ENCODE measurements at regions not wholly inside any gene's neighbourhood (a gene's known extent, or its start where the extent isn't known, plus 50 kb on each side); places are given as distances from the start of the nearest gene placed in this dataset.

DNA sequence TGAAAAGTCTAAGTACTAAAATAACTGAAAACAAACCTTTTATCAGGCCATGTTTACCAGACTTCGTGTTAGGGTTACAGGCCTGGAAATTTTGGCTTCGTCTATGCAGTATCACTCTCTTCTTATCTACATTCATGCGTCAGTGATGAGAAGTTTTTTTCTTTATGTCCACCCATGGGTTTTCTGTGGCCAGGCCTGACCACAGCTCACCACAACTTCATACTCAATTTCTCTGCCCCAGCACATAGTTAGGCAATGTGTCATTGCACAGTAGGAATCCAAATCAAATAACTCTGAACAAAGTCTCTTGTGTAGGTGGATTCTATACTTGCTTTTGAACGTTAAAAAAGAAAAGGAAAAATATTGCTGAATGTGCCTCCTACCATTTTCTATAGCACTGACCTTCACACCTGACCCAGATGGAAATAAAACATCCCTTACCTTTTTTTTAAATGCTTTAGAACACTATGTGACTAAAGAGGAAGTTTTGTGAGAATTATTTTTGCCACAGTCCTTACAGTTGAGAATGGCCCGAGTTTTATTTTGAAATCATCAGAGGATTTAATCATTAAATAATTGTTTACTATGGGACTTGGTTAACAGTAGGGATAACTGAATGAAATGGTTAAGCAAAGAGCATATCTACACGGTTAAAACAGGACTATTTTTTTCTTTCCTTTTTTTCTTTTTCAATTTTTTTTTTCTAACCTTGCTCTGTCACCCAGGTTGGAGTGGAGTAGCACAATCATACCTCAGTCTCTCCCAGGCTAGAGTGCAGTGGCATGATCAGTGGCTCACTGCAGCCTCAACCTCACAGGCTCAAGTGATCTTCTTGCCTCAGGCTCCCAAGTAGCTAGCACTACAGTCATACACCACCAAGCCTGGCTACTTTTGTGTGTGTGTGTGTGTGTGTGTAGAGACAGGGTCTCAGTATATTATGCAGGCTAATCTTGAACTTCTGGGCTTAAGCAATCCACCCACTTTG is 1247.0 kb upstream of the ACO1 start:
- H3K27ac ChIP-seq (ENCODE audit: low read length) = no peak overlapping the region
- no peaks in the 10 kb centered on the region for H3K27me3 ChIP-seq (ENCODE audit: insufficient read depth, low read length)
- no peaks in the 10 kb centered on the region for H3K9me3 ChIP-seq (ENCODE audit: insufficient read depth, low read depth, low read length)
- H3K4me1 ChIP-seq (ENCODE audit: insufficient read depth, low read length) = no peaks in the 10 kb centered on the region; the same call in 1 of the 2 replicates
- H3K36me3 ChIP-seq (ENCODE audit: insufficient read depth, low read depth, low read length) = no peaks in the 10 kb centered on the region
- H3K4me3 ChIP-seq (ENCODE audit: low read length) = no peak overlapping the region
- H3K9ac ChIP-seq (ENCODE audit: low read depth, low read length) = no peak overlapping the region

DNA sequence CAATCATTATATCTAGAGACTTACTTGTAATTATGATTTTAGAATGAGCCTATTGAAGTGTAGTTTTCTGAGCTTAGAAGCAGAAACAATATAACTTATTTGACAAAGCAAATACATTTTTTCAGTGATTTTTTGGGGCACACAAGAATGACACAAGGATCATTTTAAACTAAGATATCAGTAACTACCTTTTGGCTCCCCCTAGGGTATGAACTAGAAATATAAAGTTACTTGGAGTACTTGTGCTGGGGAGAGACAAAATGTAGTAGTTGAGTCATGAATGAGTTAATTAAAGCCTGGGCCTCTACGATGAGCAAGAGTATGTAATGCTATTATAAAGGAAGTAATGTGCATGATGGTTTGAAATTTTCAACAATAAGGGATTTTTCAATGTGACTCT is 1244.1 kb upstream of the ACO1 start:
- Histone ChIP-seq H3K4me1 (ENCODE audit: insufficient read depth, low read length) (no peaks in the 10 kb centered on the region; the same call in 1 of the 2 replicates), H3K9ac (ENCODE audit: low read depth, low read length) (no peak overlapping the region), H3K27me3 (ENCODE audit: insufficient read depth, low read length) (no peaks in the 10 kb centered on the region), H3K9me3 (ENCODE audit: insufficient read depth, low read depth, low read length) (no peaks in the 10 kb centered on the region), H3K4me3 (ENCODE audit: low read length) (no peak overlapping the region), H3K27ac (ENCODE audit: low read length) (no peak overlapping the region), H3K36me3 (ENCODE audit: insufficient read depth, low read depth, low read length) (no peaks in the 10 kb centered on the region)

DNA sequence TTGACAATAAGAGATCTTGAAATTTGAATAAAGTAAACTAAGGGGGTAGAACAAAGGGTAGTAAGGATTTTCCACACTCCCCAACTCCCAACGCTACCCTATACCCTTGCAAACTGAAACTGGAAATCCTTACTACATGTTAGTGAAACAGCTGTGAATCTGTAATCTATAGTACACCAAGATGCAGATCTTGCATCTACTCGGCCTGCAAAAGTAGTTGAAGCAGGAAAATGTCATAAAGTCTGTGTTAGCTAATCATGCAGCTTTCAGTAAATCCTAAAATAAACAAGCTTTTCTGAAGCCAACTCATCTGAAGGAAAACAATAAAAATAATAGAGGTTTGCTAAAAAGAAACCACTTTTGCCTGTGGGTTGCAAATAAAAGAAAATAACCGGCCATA is 1242.0 kb upstream of the ACO1 start:
- no peaks in the 10 kb centered on the region for H3K9me3 ChIP-seq (ENCODE audit: insufficient read depth, low read depth, low read length)
- no peak overlapping the region for H3K27ac ChIP-seq (ENCODE audit: low read length)
- no peaks in the 10 kb centered on the region; the same call in 1 of the 2 replicates for H3K4me1 ChIP-seq (ENCODE audit: insufficient read depth, low read length)
- no peaks in the 10 kb centered on the region for H3K36me3 ChIP-seq (ENCODE audit: insufficient read depth, low read depth, low read length)
- H3K9ac ChIP-seq (ENCODE audit: low read depth, low read length) = no peak overlapping the region
- H3K4me3 ChIP-seq (ENCODE audit: low read length) = no peak overlapping the region
- H3K27me3 ChIP-seq (ENCODE audit: insufficient read depth, low read length) = no peaks in the 10 kb centered on the region

DNA sequence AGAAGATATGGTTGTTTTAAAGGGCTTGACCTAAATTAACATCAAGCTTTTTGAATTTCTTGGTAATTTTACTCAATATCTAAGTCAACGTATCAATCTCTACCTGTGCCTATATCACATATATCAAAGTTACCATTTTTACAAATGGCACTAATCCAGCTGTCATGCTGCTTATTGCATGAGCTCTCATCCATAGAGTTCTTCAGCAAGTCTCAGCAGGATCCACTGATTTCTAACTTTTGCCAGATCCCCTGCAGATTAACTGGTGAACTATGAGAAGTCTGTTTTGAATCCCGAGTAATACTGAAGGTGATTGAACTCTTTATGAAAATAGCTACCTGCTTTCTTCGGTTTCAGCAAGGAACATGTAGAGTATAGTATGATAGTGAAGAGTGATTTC is 1239.8 kb upstream of the ACO1 start:
- H3K4me3 ChIP-seq (ENCODE audit: low read length) = no peak overlapping the region
- H3K4me1 ChIP-seq (ENCODE audit: insufficient read depth, low read length) = no peaks in the 10 kb centered on the region
- H3K36me3 ChIP-seq (ENCODE audit: insufficient read depth, low read depth, low read length) = no peaks in the 10 kb centered on the region
- no peak overlapping the region for H3K27ac ChIP-seq (ENCODE audit: low read length)
- H3K9me3 ChIP-seq (ENCODE audit: insufficient read depth, low read depth, low read length) = no peaks in the 10 kb centered on the region
- H3K27me3 ChIP-seq (ENCODE audit: insufficient read depth, low read length) = no peaks in the 10 kb centered on the region
- no peak overlapping the region for H3K9ac ChIP-seq (ENCODE audit: low read depth, low read length)

DNA sequence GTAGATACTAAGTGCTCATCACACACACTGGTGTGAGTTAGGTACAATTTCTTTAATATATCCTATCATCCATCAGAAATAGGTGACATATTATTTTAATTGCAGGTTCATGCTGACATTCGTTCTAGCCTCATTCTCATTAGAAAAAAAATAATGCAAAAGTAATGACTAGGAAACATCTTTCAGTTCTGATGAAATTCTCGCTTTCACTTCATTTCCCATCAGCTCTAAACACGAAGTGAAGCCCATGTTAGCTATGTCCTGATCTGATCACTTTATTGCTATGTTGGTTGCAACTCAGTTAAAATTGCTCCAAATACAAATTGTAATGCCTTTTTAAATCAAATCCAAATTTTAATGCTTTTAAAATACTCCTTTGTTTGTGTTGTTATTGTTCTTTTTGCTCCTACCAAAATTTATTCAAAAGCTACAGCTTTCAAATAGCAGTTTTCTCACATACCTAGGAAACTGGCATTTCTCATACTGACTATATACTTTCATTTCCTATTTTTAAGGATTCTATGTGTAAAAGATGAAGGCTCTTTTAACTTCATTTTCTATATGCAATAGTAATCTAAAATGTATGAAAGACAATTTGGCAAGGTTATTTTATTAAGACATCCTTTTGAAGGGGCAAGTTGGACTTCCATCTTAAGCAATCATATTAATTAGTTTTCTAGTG is 1237.8 kb upstream of the ACO1 start:
- Histone ChIP-seq H3K4me3 (ENCODE audit: low read length) (no peak overlapping the region), H3K9me3 (ENCODE audit: insufficient read depth, low read depth, low read length) (no peaks in the 10 kb centered on the region), H3K36me3 (ENCODE audit: insufficient read depth, low read depth, low read length) (no peaks in the 10 kb centered on the region), H3K9ac (ENCODE audit: low read depth, low read length) (no peak overlapping the region), H3K4me1 (ENCODE audit: insufficient read depth, low read length) (no peaks in the 10 kb centered on the region), H3K27ac (ENCODE audit: low read length) (no peak overlapping the region), H3K27me3 (ENCODE audit: insufficient read depth, low read length) (no peaks in the 10 kb centered on the region)

DNA sequence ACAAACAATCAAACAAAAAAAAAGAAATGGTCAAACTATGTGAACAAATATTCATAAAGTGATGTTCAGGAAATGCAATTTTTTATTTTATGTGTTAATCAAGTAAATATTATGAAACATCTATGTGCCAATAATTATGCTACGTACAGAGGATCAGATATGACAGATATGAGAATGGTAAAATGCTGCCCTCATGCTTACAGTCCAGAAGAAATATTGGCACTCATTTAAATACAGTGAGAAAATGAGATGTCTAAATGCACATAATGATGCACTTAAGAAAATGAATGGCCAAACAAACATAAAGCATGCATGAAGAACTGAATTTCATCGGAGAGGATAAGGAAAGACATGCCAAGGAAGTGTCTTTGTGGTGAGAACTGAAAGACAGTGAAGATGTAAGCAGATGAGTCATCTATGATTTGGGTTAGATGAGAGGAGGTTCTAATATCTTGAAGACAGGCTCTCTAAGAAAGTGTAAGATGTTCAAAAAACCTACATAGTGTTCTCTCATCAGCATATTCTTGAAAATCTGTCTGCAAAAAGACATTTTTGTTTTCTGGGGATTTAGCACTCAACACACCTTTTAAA is 1231.1 kb upstream of the ACO1 start:
- Histone ChIP-seq H3K4me3 (ENCODE audit: low read length) (no peak overlapping the region), H3K36me3 (ENCODE audit: insufficient read depth, low read depth, low read length) (no peaks in the 10 kb centered on the region), H3K27me3 (ENCODE audit: insufficient read depth, low read length) (no peaks in the 10 kb centered on the region), H3K27ac (ENCODE audit: low read length) (no peak overlapping the region), H3K9me3 (ENCODE audit: insufficient read depth, low read depth, low read length) (no peaks in the 10 kb centered on the region), H3K4me1 (ENCODE audit: insufficient read depth, low read length) (no peaks in the 10 kb centered on the region), H3K9ac (ENCODE audit: low read depth, low read length) (no peak overlapping the region)

DNA sequence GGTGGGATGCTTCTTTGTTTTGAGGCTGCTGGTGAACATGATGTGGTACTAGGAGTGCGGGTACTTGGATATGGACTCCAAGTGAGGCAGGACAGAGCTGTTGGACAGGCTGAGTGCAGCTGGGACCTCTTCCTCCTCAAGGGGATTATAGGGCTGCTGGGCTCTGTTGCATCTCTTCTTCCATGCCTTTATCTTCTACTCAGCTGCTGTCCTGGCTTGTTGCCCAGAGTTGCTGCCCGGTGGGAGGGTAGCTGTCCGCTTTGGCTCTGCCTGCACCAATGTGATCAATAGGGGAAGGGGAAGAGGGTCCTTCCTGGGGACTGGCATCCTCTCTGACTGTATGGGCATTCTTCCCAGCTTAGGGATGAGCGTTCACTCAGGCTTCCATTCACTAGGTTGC is 1217.9 kb upstream of the ACO1 start:
- peaks cover 2% of the 10 kb centered on the region; the same call in 1 of the 2 replicates for H3K9me3 ChIP-seq (ENCODE audit: insufficient read depth, low read depth, low read length)
- H3K27me3 ChIP-seq (ENCODE audit: insufficient read depth, low read length) = no peaks in the 10 kb centered on the region
- H3K27ac ChIP-seq (ENCODE audit: low read length) = no peak overlapping the region

DNA sequence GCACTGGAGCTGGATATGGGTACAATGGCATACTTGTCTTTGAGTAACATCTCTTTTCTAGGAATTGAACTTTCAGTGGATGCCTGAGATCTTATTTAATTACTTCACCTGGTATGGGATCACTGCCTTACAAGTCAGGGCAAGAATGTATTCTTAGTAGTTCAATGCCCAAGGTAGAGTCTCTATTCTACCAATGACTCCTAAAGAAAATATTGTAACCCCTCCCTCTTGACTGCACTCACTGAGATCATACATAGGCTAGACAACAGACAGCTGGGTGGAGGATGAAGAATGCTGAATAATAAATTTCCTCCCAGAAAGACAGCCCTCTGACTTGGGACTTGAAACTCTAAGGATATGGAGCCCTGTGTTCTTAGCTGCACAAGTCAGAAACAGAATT is 1216.3 kb upstream of the ACO1 start:
- Histone ChIP-seq H3K4me1 (ENCODE audit: insufficient read depth, low read length) (no peaks in the 10 kb centered on the region), H3K9ac (ENCODE audit: low read depth, low read length) (no peak overlapping the region), H3K27ac (ENCODE audit: low read length) (no peak overlapping the region), H3K4me3 (ENCODE audit: low read length) (no peak overlapping the region), H3K36me3 (ENCODE audit: insufficient read depth, low read depth, low read length) (no peaks in the 10 kb centered on the region), H3K9me3 (ENCODE audit: insufficient read depth, low read depth, low read length) (no peaks in the 10 kb centered on the region), H3K27me3 (ENCODE audit: insufficient read depth, low read length) (no peaks in the 10 kb centered on the region)

More for the DNA sequence above, 1217.9 kb upstream of the ACO1 start:
- Histone ChIP-seq H3K4me3 (ENCODE audit: low read length) (no peak overlapping the region), H3K4me1 (ENCODE audit: insufficient read depth, low read length) (no peaks in the 10 kb centered on the region), H3K36me3 (ENCODE audit: insufficient read depth, low read depth, low read length) (no peaks in the 10 kb centered on the region), H3K9ac (ENCODE audit: low read depth, low read length) (no peak overlapping the region)

DNA sequence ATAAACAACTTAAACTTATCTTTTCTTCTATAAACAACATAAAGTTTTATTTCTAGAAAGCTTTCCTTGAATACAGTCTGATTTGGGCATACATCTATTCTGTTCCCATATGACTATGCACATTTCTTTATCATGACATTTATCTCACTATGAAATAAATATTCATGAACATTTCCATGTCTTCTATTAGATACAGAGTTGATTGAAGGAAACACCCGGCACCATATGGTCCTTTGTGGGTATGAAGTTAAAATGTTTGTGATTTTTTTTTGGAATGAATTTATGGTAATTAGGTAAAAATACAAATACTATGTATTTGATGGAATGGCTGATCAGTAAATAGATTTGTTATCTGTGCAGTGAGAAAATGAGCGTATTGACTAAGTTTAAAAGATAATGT is 1209.8 kb upstream of the ACO1 start:
- Histone ChIP-seq H3K4me1 (ENCODE audit: insufficient read depth, low read length) (no peaks in the 10 kb centered on the region), H3K27ac (ENCODE audit: low read length) (no peak overlapping the region), H3K36me3 (ENCODE audit: insufficient read depth, low read depth, low read length) (no peaks in the 10 kb centered on the region), H3K4me3 (ENCODE audit: low read length) (no peak overlapping the region), H3K9me3 (ENCODE audit: insufficient read depth, low read depth, low read length) (no peaks in the 10 kb centered on the region), H3K27me3 (ENCODE audit: insufficient read depth, low read length) (no peaks in the 10 kb centered on the region), H3K9ac (ENCODE audit: low read depth, low read length) (no peak overlapping the region)

DNA sequence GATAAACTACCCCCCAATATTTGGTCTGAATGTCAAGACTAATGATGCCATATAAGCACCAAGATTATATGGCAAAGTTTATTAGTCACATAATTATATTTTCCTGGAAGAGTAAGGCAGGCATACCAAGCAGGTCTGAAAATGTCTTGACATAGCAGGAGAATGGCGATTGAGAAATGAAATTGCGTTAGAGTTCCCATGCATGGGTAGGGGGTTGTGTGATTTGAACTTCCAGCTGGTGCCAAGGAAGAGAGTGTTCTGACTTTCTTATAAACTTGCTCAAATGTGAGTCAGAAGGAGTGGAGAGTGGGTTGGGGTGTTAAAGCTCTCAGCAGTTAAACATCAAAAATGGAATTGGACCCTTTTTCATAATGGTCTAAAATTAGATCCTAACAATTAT is 1200.6 kb upstream of the ACO1 start:
- H3K27ac ChIP-seq (ENCODE audit: low read length) = no peak overlapping the region
- no peaks in the 10 kb centered on the region for H3K4me1 ChIP-seq (ENCODE audit: insufficient read depth, low read length)
- H3K27me3 ChIP-seq (ENCODE audit: insufficient read depth, low read length) = no peaks in the 10 kb centered on the region
- no peaks in the 10 kb centered on the region for H3K9me3 ChIP-seq (ENCODE audit: insufficient read depth, low read depth, low read length)
- no peaks in the 10 kb centered on the region for H3K36me3 ChIP-seq (ENCODE audit: insufficient read depth, low read depth, low read length)
- H3K4me3 ChIP-seq (ENCODE audit: low read length) = no peak overlapping the region
- H3K9ac ChIP-seq (ENCODE audit: low read depth, low read length) = no peak overlapping the region

DNA sequence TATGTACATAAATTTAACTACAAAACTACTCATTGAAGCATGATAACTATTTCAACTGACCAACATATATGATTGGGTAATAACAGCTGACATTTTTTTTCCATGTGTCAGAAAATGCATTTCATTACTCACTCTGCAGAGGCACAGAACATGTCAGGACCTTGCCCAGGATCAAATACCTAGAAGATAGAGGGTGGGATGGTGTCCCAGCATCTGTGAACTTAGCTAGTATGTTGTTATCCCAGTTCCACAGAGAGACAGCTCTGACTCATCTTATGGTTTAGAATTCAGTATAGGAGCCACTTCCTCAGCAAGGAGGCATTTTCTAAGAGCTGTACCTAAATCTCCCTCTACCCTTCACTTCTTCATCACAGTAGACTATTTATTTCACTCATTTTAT is 1198.6 kb upstream of the ACO1 start:
- Histone ChIP-seq H3K27me3 (ENCODE audit: insufficient read depth, low read length) (no peaks in the 10 kb centered on the region), H3K27ac (ENCODE audit: low read length) (no peak overlapping the region), H3K9me3 (ENCODE audit: insufficient read depth, low read depth, low read length) (no peaks in the 10 kb centered on the region), H3K4me3 (ENCODE audit: low read length) (no peak overlapping the region), H3K4me1 (ENCODE audit: insufficient read depth, low read length) (no peaks in the 10 kb centered on the region), H3K36me3 (ENCODE audit: insufficient read depth, low read depth, low read length) (no peaks in the 10 kb centered on the region), H3K9ac (ENCODE audit: low read depth, low read length) (no peak overlapping the region)

Data from iPS-20b (cell line).